ENCODE measurements at regions not wholly inside any gene's neighbourhood (a gene's known extent, or its start where the extent isn't known, plus 50 kb on each side); places are given as distances from the start of the nearest gene placed in this dataset.

DNA sequence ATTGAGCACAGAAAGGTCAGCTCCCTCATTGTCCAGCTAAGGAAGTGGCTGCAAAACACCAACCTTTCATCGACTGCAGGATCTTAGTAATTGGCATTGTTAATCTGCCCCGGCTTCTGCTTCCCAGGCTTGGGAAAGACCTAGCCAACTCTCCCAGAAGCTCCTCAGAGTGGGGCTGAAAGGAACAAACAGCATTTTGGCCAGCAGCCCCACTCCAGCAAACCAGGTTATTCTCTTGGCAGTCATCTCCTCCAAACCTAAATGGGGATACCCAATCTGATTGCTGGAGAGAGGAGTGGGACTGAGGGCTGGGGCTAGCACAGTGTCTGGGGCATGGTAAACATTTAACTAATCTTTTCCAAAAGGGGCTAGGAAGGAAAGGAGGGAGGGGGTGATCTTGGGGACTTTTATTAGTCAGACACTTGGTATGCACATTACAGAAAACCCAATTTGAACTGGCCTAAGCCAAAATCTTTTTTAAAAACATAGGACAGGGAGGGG is 294.4 kb downstream of the MN1 start:
- TF ChIP-seq, protein P1, sequence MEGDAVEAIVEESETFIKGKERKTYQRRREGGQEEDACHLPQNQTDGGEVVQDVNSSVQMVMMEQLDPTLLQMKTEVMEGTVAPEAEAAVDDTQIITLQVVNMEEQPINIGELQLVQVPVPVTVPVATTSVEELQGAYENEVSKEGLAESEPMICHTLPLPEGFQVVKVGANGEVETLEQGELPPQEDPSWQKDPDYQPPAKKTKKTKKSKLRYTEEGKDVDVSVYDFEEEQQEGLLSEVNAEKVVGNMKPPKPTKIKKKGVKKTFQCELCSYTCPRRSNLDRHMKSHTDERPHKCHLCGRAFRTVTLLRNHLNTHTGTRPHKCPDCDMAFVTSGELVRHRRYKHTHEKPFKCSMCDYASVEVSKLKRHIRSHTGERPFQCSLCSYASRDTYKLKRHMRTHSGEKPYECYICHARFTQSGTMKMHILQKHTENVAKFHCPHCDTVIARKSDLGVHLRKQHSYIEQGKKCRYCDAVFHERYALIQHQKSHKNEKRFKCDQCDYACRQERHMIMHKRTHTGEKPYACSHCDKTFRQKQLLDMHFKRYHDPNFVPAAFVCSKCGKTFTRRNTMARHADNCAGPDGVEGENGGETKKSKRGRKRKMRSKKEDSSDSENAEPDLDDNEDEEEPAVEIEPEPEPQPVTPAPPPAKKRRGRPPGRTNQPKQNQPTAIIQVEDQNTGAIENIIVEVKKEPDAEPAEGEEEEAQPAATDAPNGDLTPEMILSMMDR (conservative IDR thresholded peaks at IDR 0.05; ENCODE audit: low read depth, low read length) = no peak
- TF ChIP-seq EZH2 (IDR thresholded peaks at IDR 0.05; ENCODE audit: borderline replicate concordance, low read depth, low read length, poor library complexity, severe bottlenecking) = no peak
- no peak for DNase-seq (ENCODE audit: low spot score)
- H3K27me3 ChIP-seq (replicated peaks; ENCODE audit: insufficient read depth, low read depth, low read length, poor library complexity) = no peaks in the 10 kb centered on the region
- H3K36me3 ChIP-seq (ENCODE audit: insufficient read depth, low read length, poor library complexity, severe bottlenecking) = no peaks in the 10 kb centered on the region
- CTCF ChIA-PET = no interaction called here
- no peak overlapping the region for H3K4me3 ChIP-seq (ENCODE audit: low read depth, low read length, poor library complexity, severe bottlenecking)
- no peaks in the 10 kb centered on the region for H3K9me3 ChIP-seq (ENCODE audit: low read depth, low read length, poor library complexity, severe bottlenecking)
- intact Hi-C loops (cut with micrococcal nuclease; ENCODE audit: unreplicated experiment) = no loop called here
- H3K4me1 ChIP-seq (ENCODE audit: insufficient read depth, low read length, poor library complexity, severe bottlenecking) = no peaks in the 10 kb centered on the region
- BruUV-seq (replicated peaks) = no TSS peak
- no peak overlapping the region for H3K27ac ChIP-seq (ENCODE audit: low read depth, low read length, poor library complexity, severe bottlenecking)
- POLR2A ChIA-PET (ENCODE audit: low non-redundant PET) = no interaction called here

DNA sequence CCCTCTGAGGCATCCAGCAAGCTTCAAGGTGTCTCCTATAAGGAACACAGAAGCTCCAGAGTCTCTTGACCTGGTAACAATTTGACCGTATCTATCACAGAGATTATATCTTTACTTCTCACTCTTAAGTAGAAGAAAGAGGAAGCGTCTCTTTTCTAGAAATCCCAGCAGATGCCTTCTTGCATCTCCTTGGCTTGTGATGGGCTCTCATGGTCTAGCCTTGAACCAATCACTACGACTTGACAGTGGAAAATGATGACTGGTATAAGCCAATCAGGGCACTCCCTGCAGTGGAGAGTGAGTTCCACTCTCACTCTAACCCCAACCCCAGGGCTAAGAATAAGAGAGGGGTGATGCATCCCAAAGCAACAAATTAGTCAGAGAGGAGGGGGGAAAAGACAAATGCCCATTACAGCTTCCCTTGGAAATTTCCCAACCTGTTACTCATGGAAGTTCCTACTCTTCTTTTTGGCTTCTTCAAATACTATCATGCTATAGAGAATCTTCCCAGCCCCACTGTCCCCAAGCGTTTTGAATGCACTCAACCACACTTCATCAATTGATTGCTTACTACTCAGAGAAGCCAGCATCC is 293.5 kb downstream of the MN1 start:
- no peaks in the 10 kb centered on the region for H3K4me1 ChIP-seq (ENCODE audit: insufficient read depth, low read length, poor library complexity, severe bottlenecking)
- no peak overlapping the region for H3K27ac ChIP-seq (ENCODE audit: low read depth, low read length, poor library complexity, severe bottlenecking)
- no peaks in the 10 kb centered on the region for H3K36me3 ChIP-seq (ENCODE audit: insufficient read depth, low read length, poor library complexity, severe bottlenecking)
- ChIA-PET CTCF (no interaction called here), POLR2A (ENCODE audit: low non-redundant PET) (no interaction called here)
- no peaks in the 10 kb centered on the region for H3K9me3 ChIP-seq (ENCODE audit: low read depth, low read length, poor library complexity, severe bottlenecking)
- no peak overlapping the region for H3K4me3 ChIP-seq (ENCODE audit: low read depth, low read length, poor library complexity, severe bottlenecking)
- TF ChIP-seq, protein P1 (conservative IDR thresholded peaks at IDR 0.05; ENCODE audit: low read depth, low read length) = no peak
- TF ChIP-seq EZH2 (IDR thresholded peaks at IDR 0.05; ENCODE audit: borderline replicate concordance, low read depth, low read length, poor library complexity, severe bottlenecking) = no peak
- H3K27me3 ChIP-seq (replicated peaks; ENCODE audit: insufficient read depth, low read depth, low read length, poor library complexity) = no peaks in the 10 kb centered on the region
- no peak for DNase-seq (ENCODE audit: low spot score)
- BruUV-seq (replicated peaks) = no TSS peak
- intact Hi-C loops (cut with micrococcal nuclease; ENCODE audit: unreplicated experiment) = no loop called here

DNA sequence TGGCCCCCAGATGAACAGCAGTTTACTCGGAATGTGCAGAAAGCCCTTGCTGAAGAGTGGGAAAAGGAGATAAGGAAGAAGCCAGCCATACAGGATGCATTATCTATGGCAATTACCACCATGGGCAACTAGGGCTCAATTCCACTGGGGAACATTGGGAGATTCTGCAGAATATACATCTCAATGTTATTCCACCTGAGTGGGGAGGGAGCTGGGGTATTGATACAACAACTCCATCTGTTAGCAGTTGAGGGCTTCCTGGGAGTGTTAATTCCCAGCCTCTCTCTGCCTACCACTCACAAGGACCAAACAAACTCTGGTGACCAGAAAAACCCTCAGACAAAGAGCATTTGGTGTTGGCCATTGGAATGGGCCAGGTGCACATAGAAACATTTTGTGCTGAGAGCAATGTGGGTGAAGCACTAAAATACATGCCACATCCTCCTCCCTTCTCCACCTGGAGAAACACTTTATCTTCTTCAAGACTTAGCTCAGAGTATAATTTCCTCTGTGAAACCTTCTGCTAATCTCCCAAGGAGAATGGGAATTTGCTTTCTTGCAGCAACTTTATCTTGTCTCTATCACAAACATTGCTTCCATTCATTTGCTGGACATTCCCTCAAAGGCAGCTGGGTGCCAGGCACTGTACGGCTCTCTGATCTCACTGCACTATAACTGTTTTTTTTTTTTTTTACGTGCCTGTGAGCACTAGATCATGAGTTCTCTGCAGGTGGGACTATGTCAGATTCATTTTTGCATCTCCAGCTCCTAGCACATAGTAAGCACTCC is 292.2 kb downstream of the MN1 start:
- POLR2A ChIA-PET (ENCODE audit: low non-redundant PET) = interaction anchor here (0.6 kb wide), 1 partner anchor 212 kb away, joined by 3 read pairs; no protein-coding TSS in a partner anchor
- no peaks in the 10 kb centered on the region for H3K36me3 ChIP-seq (ENCODE audit: insufficient read depth, low read length, poor library complexity, severe bottlenecking)
- no peaks in the 10 kb centered on the region for H3K27me3 ChIP-seq (replicated peaks; ENCODE audit: insufficient read depth, low read depth, low read length, poor library complexity)
- BruUV-seq (replicated peaks) = no TSS peak
- TF ChIP-seq, protein P1 (conservative IDR thresholded peaks at IDR 0.05; ENCODE audit: low read depth, low read length) = no peak
- TF ChIP-seq EZH2 (IDR thresholded peaks at IDR 0.05; ENCODE audit: borderline replicate concordance, low read depth, low read length, poor library complexity, severe bottlenecking) = no peak
- H3K4me3 ChIP-seq (ENCODE audit: low read depth, low read length, poor library complexity, severe bottlenecking) = no peak overlapping the region
- H3K27ac ChIP-seq (ENCODE audit: low read depth, low read length, poor library complexity, severe bottlenecking) = no peak overlapping the region
- no peak for DNase-seq (ENCODE audit: low spot score)
- CTCF ChIA-PET = no interaction called here
- intact Hi-C loops (cut with micrococcal nuclease; ENCODE audit: unreplicated experiment) = no loop called here
- H3K4me1 ChIP-seq (ENCODE audit: insufficient read depth, low read length, poor library complexity, severe bottlenecking) = no peaks in the 10 kb centered on the region
- H3K9me3 ChIP-seq (ENCODE audit: low read depth, low read length, poor library complexity, severe bottlenecking) = no peaks in the 10 kb centered on the region

All from A673 (cell line).